ENCODE measurements at regions not wholly inside any gene's neighbourhood (a gene's known extent, or its start where the extent isn't known, plus 50 kb on each side); places are given as distances from the start of the nearest gene placed in this dataset.

- no peak for DNase-seq (ENCODE audit: low spot score)
Observed at GRCh38 chr2:43052944-43053306, 173.5 kb downstream of the ZFP36L2 start.

- DNase-seq (ENCODE audit: low spot score) = no peak
Observed at GRCh38 chr2:43052204-43052943, 174.0 kb downstream of the ZFP36L2 start.

- DNase-seq (ENCODE audit: low spot score) = no peak
Observed at GRCh38 chr2:43051338-43051737, 175.1 kb downstream of the ZFP36L2 start.

GRCh38 chr2:43050866-43051265 lies 175.5 kb downstream of the ZFP36L2 start:
- DNase-seq (ENCODE audit: low spot score) = no peak

GRCh38 chr2:43049836-43050801 lies 176.3 kb downstream of the ZFP36L2 start:
- DNase-seq (ENCODE audit: low spot score) = no peak

- DNase-seq (ENCODE audit: low spot score) = no peak
Observed at GRCh38 chr2:43047187-43047780, 179.1 kb downstream of the ZFP36L2 start.

- DNase-seq (ENCODE audit: low spot score) = no peak
Observed at GRCh38 chr2:43045866-43046265, 180.5 kb downstream of the ZFP36L2 start.

- DNase-seq (ENCODE audit: low spot score) = no peak
Observed at GRCh38 chr2:43044093-43044681, 182.2 kb downstream of the ZFP36L2 start.

- no peak for DNase-seq (ENCODE audit: low spot score)
Observed at GRCh38 chr2:43043553-43043870, 182.9 kb downstream of the ZFP36L2 start.

GRCh38 chr2:43041661-43042360 lies 184.6 kb downstream of the ZFP36L2 start:
- DNase-seq (ENCODE audit: low spot score) = peak; percentile 48

GRCh38 chr2:43041173-43041591 lies 185.2 kb downstream of the ZFP36L2 start:
- no peak for DNase-seq (ENCODE audit: low spot score)

GRCh38 chr2:43040084-43040854 lies 186.1 kb downstream of the ZFP36L2 start:
- DNase-seq (ENCODE audit: low spot score) = no peak

GRCh38 chr2:43039376-43040080 lies 186.9 kb downstream of the ZFP36L2 start:
- DNase-seq (ENCODE audit: low spot score) = no peak

GRCh38 chr2:43038696-43039094 lies 187.7 kb downstream of the ZFP36L2 start:
- DNase-seq (ENCODE audit: low spot score) = no peak

- DNase-seq (ENCODE audit: low spot score) = no peak
Observed at GRCh38 chr2:43038034-43038695, 188.2 kb downstream of the ZFP36L2 start.

GRCh38 chr2:43035922-43036321 lies 190.5 kb downstream of the ZFP36L2 start:
- DNase-seq (ENCODE audit: low spot score) = no peak

GRCh38 chr2:43034921-43035320 lies 191.5 kb downstream of the ZFP36L2 start:
- no peak for DNase-seq (ENCODE audit: low spot score)

- DNase-seq (ENCODE audit: low spot score) = no peak
Observed at GRCh38 chr2:43034242-43034619, 192.2 kb downstream of the ZFP36L2 start.

GRCh38 chr2:43033466-43034241 lies 192.8 kb downstream of the ZFP36L2 start:
- DNase-seq (ENCODE audit: low spot score) = no peak
